ENCODE measurements at regions not wholly inside any gene's neighbourhood (a gene's known extent, or its start where the extent isn't known, plus 50 kb on each side); places are given as distances from the start of the nearest gene placed in this dataset.
A peak's percentile ranks its signal among the peaks of the same experiment; 100 is the strongest.
"Not testable (repeated sequence)": the region's sequence is repeated elsewhere in the genome, so short reads cannot be mapped to it uniquely, and the experiment has no call there.

DNA sequence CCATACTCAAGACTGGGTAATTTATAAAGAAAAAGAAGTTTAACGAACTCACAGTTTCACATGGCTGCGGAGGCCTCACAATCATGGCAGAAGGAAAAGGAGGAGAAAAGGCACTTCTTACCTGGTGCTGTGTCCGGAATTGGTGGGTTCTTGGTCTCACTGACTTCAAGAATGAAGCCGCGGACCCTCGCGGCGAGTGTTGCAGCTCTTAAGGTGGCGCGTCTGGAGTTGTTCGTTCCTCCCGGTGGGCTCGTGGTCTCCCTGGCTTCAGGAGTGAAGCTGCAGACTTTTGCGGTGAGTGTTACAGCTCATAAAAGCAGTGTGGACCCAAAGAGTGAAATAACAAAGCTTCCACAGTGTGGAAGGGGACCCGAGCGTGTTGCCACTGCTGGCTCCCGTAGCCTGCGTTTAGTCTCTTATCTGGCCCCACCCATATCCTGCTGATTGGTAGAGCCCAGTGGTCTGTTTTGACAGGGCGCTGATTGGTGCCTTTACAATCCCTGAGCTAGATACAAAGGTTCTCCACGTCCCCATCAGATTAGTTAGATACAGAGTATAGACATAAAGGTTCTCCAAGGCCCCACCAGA, 846.0 kb downstream of the CDH18 start:
- DNase-seq: not testable (repeated sequence)

DNA sequence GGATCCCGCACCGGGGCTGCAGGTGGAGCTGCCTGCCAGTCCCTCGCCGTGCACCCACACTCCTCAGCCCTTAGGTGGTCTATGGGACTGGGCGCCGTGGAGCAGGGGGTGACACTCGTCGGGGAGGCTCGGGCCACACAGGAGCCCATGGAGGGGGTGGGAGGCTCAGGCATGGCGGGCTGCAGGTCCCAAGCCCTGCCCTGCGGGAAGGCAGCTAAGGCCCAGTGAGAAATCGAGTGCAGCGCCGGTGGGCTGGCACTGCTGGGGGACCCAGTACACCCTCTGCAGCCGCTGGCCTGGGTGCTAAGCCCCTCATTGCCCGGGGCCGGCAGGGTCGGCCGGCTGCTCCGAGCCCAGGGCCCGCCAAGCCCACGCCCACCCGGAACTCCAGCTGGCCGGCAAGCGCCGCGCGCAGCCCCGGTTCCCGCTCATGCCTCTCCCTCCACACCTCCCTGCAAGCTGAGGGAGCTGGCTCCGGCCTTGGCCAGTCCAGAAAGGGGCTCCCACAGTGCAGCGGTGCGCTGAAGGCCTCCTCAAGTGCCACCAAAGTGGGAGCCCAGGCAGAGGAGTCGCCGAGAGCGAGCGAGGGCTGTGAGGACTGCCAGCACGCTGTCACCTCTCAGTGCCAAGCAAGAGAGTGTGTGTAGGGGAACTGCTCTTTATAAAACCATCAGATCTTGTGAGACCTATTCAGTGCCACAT, 845.1 kb downstream of the CDH18 start:
- DNase-seq: not testable (repeated sequence)

DNA sequence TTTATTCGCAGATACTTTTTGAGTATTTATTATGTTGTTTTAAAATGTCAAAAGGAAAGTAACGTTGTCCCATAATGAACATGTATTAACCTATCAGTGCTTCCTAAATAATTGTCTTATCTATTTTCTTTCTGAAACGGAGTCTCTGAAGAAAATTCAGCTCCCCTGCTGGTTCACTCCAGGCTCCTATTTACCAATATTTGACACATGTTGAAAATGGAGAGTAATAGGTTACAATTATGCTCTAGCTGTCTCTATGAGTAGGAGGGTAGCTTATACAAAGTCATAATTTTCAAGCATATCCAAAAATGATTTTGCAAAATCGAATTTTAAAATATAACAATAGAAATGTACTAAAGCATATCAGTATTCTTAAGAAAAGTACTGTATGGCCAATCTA, 844.1 kb downstream of the CDH18 start:
- DNase-seq: peak in 2 of 3 experiments; percentile 26 to 68

DNA sequence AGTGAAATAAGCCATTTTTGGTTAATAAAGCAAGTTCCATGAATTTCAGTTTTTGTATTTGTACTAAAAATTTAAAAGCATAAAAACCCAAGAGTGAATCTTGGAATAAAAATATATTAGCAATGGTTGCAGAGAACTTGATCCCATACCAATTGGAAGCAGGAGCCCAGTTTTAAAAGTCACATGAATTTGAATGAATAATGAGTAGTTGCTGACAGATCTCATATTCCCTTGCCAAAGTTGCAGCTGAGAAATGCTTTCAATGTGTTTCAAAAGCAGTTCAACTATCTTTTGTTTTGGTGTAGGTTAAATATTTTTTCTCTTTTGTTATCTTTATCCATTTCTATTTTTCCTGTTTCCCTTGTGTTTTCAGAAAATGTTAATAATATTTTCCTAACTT, 818.6 kb downstream of the CDH18 start:
- DNase-seq: no peak

DNA sequence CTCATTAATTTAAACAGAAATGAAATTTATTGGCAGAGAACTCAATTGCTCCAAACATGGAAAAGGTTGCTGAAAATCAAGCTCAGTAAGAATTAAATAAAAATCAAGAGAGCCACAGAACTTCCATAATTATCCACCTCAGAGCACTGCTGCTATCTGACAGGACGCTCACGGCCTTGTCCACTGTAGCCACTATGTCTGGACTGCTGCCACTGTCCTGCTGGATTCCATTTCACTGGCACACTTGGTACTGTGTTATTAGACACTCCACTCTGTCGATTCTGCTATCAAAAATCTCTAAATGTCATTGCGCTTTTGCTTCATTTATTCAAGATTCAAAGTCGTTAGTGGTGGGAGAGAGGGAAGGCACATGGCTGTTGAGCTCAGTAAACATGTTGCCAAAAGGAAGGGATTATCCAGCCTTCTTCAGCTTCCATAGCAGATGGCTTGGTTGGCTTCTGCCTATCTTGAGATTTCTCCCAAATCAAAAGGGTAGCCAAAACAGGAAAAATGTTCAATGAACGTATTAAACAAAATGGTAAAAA, 815.0 kb downstream of the CDH18 start:
- no peak for DNase-seq

DNA sequence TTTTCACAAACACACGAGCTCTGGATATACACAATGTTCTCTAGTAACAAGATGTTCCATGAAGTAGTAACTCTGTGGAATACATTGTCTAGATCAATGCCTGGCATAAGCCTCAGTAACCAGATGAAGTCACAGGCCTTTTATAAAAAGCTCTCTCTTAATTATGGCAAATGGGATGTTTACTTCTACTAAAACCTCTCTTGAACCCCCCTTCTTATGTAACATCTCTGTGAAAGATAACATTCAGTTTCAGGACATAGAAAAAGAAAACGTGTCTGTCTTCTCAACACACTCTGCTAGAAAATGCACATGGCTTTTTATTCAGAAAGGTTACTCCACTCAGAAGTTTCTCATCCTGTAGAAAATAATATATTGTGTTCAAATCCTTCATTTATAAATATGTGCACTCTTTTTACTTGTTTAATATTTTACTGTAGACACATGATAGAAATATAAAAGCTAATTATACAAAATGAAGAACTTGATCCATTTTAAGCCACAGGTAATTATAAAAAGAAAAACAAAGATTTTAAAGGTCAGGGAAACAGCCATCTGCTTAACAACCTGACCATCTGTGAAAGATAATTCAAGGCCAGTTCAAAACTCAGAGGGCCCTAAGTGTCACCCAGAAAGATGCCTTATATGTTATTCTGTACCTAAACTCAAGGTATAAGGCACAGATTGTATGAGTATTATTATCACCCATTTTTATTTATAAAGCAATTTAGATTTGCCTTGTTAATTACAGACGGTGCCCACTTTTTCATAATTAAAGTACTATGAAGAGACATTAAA, 812.0 kb downstream of the CDH18 start:
- peak in 1 of 3 experiments; percentile 58 for DNase-seq

DNA sequence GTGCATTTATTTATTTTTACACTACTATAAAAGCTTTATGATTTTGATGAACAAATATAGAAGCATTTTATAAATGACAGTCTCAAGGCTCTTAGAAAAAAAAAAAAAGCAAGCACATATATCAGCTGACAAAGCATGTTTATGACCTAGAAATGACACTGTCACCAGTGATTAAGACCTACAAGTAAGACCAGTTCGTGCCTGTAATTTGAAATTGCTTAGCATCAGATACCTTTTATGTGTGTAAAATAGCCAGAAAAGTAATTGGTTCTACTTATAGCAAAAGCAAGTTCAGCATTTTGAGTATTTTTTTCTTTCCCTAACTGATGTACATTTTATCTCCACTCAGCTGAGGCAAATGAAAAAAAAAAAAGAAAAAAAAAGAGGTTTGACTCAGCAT, 808.4 kb downstream of the CDH18 start:
- DNase-seq: peak in 1 of 3 experiments; percentile 74

DNA sequence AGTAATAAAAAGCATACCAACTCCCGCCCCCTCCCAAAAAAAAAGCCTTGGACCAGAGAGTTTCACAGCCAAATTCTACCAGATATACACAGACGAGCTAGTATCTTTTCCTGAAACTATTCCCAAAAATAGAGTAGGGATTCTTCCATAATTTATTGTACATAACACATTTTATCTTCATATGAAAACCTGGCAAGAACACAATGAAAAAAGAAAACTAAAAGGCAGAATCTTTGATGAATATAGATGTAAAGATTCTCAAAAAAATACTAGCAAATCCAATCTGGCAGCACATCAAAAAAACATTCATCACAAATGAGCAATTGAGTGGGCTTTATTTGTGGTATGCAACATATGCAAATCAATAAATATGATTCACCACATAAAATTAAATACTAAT, 798.8 kb downstream of the CDH18 start:
- no peak for DNase-seq

DNA sequence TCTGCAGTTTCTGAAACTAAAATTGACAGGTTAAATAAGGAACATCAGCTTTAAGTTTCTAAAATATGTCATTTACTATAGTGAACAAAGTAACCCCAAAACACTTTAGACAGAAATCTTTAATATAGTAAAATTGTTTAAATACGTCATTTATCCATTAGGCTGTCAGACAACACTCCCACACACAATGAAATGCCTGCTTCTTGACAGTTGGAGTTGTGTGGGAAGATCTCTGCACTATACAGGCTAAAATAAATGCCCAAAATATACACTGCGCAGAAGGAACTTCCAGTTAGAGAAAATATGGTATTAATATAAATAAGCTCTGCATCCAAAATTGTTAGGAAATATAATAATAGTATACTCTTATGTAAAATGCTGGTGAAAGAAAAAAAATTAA, 794.4 kb downstream of the CDH18 start:
- DNase-seq: no peak

DNA sequence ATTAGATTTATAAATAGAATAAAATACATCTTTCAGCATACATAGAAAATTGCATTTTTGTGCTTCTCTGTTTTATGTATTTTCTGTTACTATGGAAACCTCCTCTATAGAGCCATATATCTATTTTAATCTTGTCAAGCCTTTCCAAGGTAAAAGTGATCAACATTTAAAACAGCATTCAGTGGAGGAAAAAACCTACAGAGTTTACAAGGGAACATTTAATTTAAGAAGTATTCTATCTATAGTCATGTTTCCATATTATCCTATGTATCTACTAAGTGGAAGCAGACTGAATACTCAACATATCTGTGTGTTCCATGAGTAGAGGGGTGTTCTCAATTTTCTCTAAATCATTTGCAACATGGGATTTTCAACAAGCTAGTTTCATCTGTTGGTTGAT, 791.4 kb downstream of the CDH18 start:
- DNase-seq: no peak

DNA sequence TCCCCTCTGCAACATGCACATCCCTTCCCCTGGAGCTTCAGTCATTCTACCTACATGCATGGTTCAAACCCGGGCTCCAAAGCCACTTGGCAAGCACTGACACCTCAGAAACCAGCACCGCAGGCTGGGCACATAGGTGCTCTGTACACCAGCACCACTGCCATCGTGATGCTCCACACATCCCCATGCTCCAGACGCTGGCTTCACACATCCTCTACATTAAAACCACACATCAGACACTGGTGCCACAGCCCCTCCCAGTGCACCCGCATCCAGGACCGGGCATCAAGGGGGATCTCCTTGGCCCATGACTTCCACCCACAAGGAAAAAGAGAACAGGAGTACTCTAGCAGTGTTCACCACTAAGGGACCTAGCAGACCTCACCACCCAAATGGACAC, 787.7 kb downstream of the CDH18 start:
- no peak for DNase-seq

DNA sequence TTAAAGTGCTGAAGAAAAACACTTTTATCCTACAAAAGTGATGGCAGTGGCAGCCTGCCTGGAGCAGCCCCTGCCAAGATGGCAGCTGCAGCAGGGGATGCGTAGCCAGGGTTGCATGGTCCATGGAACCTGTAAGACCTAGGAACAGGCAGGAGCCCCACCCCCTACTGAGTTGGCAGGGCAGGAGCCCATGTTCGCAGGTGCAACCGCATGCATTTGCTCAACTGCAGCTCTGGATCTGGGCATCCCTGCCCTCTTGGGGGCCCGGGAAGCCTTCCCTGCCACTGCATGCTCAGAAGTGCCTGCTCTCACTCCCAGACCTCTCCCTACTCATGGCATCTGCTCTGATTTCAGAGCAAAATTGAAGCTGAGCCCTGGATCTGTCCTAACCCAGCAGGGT, 779.6 kb downstream of the CDH18 start:
- no peak for DNase-seq

DNA sequence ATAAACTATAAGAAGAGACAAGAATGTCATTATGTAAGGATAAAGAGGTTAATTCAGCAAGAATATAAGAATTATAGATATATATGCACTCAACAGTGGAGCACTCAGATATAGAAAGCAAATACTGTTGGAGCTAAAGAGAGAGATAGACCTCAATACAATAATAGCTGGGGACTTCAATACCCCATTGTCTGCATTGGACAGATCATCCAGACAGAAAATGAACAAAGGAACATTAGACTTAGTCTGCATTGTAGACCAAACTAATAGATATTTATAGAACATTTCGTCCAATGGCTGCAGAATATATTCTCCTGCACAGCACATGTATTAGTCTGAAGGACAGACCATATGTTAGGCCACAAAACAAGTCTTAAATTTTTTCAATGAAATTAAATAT, 777.1 kb downstream of the CDH18 start:
- no peak for DNase-seq

DNA sequence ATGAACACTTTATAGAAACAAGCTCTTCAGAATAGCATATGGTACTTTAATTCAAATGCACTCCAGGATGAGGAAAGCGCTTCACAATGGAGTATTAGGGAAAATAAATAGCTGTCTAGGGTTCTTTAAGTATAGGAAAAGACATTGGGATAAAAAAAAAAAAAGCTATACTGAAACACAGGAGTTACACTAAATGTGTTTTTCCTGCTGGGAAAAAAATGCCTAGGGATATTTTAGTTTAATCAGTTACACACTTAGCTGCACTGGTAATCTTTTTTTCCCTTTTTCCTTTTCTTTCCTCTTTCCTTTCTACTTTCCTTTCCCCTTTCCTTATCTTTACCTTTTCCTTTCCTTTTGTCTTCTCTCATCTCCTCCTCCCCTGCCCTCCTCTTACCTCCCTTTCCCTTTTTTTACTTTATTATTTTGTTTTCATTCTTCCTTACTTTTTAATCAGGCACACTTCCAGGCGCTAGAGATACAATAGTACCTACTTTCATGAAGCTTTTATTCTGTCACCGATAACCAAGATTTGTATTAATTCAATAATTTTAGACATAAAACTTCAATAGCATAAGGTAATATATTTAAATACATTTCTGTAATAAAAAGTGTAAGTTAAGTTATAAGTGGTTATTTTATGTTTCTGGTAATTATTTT, 758.7 kb downstream of the CDH18 start:
- DNase-seq: no peak

DNA sequence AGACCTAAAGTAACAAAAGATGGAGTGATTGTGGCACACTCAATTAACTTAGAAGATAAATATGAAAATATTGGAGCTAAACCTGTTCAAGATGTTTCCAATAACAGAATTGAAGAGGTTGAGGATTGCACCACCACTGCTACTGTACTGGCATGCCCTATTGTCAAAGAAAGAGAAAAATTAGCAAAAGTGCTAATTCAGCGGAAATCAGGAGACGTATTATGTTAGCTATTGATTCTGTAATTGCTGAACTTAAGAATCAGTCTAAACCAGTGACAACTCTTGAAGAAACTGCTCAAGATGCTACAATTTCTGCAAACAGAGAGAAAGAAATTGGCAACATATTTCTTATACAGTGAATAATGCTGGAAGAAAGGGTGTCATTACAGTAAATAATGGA, 754.4 kb downstream of the CDH18 start:
- DNase-seq: no peak

DNA sequence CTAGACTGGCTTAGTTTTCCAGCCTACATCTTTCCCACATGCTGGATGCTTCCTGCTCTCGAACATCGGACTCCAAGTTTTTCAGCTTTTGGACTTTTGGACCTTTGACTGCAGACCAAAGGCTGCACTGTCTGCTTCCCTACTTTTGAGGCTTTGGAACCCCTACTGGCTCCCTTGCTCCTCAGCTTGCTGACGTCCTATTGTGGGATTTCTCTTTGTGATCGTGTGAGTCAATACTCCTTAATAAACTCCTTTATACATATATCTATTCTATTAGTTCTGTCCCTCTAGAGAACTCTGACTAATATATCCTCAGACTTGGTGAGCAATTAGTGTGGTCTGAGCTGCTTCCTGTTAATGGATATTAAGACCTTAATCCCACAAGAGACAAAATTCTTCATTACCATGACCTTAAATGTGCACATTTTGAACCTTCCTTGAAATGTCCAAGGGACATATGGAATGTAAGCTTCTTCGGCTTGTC, 752.9 kb downstream of the CDH18 start:
- DNase-seq: no peak

DNA sequence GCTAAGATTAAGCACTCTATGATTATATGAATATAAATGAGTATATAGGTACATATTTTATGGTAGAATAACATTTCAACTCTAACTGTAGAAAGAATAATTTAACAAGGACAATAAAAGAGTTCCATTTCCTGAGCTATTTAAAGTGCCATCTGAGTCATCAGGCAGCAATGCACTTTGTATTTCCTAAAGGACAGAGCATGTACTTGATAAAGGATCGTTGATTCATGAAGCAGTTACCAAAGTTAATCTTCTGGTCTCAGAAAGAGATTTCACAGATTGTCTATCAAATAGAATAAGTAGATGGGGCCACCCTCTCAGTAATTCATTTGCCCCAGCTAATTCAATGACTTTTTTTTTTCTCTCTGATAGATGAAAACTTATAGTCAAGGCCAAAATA, 747.8 kb downstream of the CDH18 start:
- DNase-seq: no peak

DNA sequence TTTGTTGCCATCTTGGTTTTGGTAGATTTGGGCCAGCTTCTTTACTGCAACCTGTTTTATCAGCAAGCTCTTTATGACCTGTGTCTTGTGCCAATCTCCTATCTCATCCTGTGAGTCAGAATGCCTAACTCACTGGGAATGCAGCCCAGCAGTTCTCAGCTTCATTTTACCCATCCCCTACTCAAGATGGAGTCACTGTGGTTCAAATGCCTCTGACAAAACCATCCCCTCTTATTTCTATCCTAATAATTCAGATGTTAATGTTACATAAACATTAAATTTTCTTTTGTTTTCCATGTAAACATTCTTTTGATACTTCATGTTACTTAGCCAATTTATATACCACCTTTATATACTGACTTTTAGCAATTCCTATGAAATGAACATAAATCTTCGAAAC, 746.3 kb downstream of the CDH18 start:
- no peak for DNase-seq

DNA sequence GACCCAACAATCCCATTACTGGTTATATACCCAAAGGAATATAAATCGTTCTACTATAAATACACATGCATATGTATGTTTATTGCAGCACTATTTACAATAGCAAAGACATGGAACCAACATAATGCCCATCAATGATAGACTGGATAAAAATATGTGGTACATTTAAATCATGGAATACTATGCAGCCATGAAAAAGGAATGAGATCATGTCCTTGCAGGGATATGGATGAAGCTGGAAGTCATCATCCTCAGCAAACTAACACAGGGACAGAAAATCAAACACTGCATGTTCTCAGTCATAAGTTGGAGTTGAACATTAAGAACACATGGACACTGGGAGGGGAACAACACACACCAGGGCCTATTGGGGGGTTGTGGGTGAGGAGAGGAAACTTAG, 741.8 kb downstream of the CDH18 start:
- not testable (repeated sequence) for DNase-seq

DNA sequence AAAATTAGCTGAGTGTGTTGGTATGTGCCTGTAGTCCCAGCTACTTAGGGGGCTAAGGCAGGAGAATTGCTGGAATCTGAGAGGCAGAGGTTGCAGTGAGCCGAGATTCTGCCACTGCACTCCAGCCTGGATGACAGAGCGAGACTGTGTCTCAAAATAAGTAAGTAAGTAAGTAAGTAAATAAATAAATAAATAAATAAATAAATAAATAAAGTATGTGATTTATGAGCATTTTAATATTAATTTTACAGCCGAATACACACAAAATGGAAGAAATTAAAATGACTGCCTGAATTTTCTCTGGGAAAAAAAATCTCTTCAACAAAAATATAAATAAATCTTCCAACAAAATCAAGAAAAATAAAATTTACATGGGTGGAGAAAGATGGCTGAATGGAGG, 740.7 kb downstream of the CDH18 start:
- no peak for DNase-seq

DNA sequence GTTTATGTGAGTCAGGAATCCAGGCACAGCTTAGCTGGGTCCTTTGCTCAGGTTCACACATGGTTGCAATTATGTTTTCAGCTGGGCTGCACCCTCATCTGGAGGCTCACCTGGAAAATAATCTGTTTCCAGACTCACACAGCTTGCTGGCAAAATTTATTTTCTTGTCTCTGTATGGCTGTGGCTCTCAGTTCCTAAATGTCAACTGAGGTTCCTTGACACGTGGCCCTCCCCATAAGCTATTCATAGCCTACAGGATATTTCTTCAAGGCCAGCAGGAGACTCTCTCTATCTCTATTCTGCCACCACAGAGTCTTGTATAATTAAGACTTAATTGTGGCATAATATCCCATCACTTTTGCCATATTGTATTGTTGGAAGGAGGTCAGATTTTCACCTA, 732.0 kb downstream of the CDH18 start:
- peak in 1 of 3 experiments; percentile 45 for DNase-seq

DNA sequence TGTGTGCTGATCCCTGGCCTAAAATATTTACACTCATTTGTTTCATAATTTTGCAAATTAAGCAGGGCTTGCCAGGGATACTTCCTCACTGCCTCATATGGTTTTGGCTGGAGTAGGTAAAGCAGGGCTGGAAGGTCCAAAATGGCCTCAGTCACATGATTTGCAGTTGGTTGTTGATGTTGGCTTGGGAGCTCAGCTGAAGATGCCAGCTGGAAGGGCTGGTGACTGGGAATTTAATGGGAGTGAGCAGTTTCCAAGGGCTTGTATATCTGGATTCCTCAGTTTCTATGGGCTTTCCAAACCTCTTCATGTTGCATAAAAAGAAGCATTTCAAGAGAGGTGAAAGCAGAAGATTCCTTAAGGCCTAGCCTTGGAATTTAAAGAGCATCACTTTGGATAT, 729.3 kb downstream of the CDH18 start:
- DNase-seq: no peak

DNA sequence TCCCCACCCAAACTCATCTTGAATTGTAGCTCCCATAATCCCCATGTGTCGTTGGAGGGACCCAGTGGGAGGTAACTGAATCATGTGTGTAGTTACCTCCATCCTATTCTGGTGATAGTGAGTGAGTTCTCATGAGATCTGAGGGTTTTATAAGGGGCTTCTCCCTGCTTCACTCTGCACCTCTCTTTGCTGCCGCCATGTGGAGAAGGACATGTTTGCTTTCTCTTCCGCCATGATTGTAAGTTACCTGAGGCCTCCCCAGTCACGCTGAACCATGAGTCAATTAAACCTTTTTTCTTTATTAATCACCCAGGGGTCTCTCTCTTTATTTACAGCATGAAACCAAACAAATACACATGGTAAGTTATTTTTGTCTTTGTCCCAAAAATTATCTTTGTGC, 726.1 kb downstream of the CDH18 start:
- DNase-seq: no peak
